H1 (cell line): ENCODE measurements at regions not wholly inside any gene's neighbourhood (a gene's known extent, or its start where the extent isn't known, plus 50 kb on each side); places are given as distances from the start of the nearest gene placed in this dataset.

Source experiments
- CTCF ChIA-PET: fragments of 300-600 bp; sonication (Branson Sonifier 250); formaldehyde crosslinking; loops from one replicate; lab custom pipeline; 2021; ENCODE audit not compliant: partially characterized antibody; lab: Charles Lee
- POLR2A ChIA-PET: fragments of 300-600 bp; sonication (Branson Sonifier 250); formaldehyde crosslinking; loops from one replicate; lab custom pipeline; 2021; ENCODE audit warnings: inconsistent platforms; ENCODE audit not compliant: partially characterized antibody; lab: Charles Lee
- DNase-seq, 2 experiments: peaks; one replicate each; pipeline versions ENCODE4 v3.0.0 to v3.0.0-alpha.2; 2010 to 2022; ENCODE audit warnings: low spot score in 2 of 2, low read depth in 1 of 2, mixed read lengths in 1 of 2
- FAIRE-seq: peaks from 2 replicates; lab custom pipeline; 2011; peaks lifted over from hg19 to GRCh38; lab: Jason Lieb, UNC
- H2AFZ ChIP-seq: 2 replicates; pipeline ENCODE4 v1.8.1; 2012; ENCODE audit warnings: low read length, inconsistent platforms
- H2AK5ac ChIP-seq: 2 replicates; pipeline ENCODE4 v1.6.1; 2013; ENCODE audit warnings: low read depth, low read length
- H2BK120ac ChIP-seq: replicated peaks from 2 replicates; pipeline ENCODE3; 2013; ENCODE audit warnings: low read depth, low read length, inconsistent platforms
- H2BK12ac ChIP-seq: 2 replicates; pipeline ENCODE4 v1.6.1; 2013; ENCODE audit warnings: low read depth, low read length
- H2BK15ac ChIP-seq: 2 replicates; pipeline ENCODE4 v1.6.1; 2013; ENCODE audit warnings: low read length
- H2BK20ac ChIP-seq: 2 replicates; pipeline ENCODE4 v1.6.1; 2013; ENCODE audit warnings: low read length
- H2BK5ac ChIP-seq: 2 replicates; pipeline ENCODE4 v1.6.1; 2013; ENCODE audit warnings: low read depth, low read length
- H3K14ac ChIP-seq: 2 replicates; pipeline ENCODE4 v1.6.1; 2013; ENCODE audit warnings: inconsistent platforms; ENCODE audit not compliant: insufficient read length
- H3K18ac ChIP-seq: 2 replicates; pipeline ENCODE4 v1.6.1; 2013; ENCODE audit warnings: low read length; ENCODE audit errors: extremely low read depth
- H3K23ac ChIP-seq: 2 replicates; pipeline ENCODE4 v1.6.1; 2013; ENCODE audit warnings: inconsistent platforms; ENCODE audit not compliant: insufficient read length
- H3K23me2 ChIP-seq: 2 replicates; pipeline ENCODE4 v1.6.1; 2013; ENCODE audit warnings: low read depth, low read length
- H3K27ac ChIP-seq: 2 replicates; pipeline ENCODE4 v1.6.1; 2011; ENCODE audit warnings: low read depth, low read length, inconsistent platforms
- H3K27me3 ChIP-seq, 4 experiments: replicated peaks in 1 of 4; 1 replicate in 1 of 4; 2 replicates in 3 of 4; pipeline versions ENCODE4 v1.6.1 to v1.8.1; 2011 to 2013; ENCODE audit warnings: low read length in 3 of 4, mild to moderate bottlenecking in 3 of 4, inconsistent platforms in 2 of 4, mixed read lengths in 2 of 4, moderate library complexity in 1 of 4; ENCODE audit not compliant: control insufficient read depth in 3 of 4, insufficient read depth in 3 of 4; ENCODE audit errors: extremely low read depth in 1 of 4
- H3K36me3 ChIP-seq, 4 experiments: 2 replicates each; pipeline versions ENCODE4 v1.6.1 to v1.8.1; 2011 to 2013; ENCODE audit warnings: mild to moderate bottlenecking in 4 of 4, low read length in 3 of 4, moderate library complexity in 2 of 4, control low read depth in 1 of 4, inconsistent platforms in 1 of 4; ENCODE audit not compliant: insufficient read depth in 4 of 4, control insufficient read depth in 2 of 4
- H3K4ac ChIP-seq: replicated peaks from 2 replicates; pipeline ENCODE3; 2013; ENCODE audit warnings: low read length, low read depth, mixed read lengths, inconsistent platforms; ENCODE audit not compliant: insufficient read length
- H3K4me1 ChIP-seq, 4 experiments: replicated peaks in 1 of 4; 1 replicate in 1 of 4; 2 replicates in 3 of 4; pipeline versions ENCODE4 v1.6.1 to v1.8.1; 2011 to 2013; ENCODE audit warnings: low read length in 3 of 4, inconsistent platforms in 2 of 4, mixed read lengths in 1 of 4; ENCODE audit not compliant: insufficient read depth in 4 of 4, control insufficient read depth in 3 of 4
- H3K4me2 ChIP-seq, 2 experiments: 2 replicates each; pipeline versions ENCODE4 v1.6.1 to v1.8.1; 2011 to 2013; ENCODE audit warnings: low read depth in 2 of 2, low read length in 2 of 2, control low read depth in 1 of 2, inconsistent platforms in 1 of 2, mild to moderate bottlenecking in 1 of 2; ENCODE audit not compliant: insufficient read depth in 1 of 2
- H3K4me3 ChIP-seq, 4 experiments: fragments of 200-600, 300-600 bp in 1 of 4; sonication (generic), shearing (Covaris generic), sonication (Bioruptor Twin) in 1 of 4; 2 replicates each; pipeline versions ENCODE4 v1.5.1 to v1.8.1; 2011 to 2016; ENCODE audit warnings: low read length in 4 of 4, low read depth in 3 of 4, control low read depth in 2 of 4, inconsistent platforms in 2 of 4, mild to moderate bottlenecking in 2 of 4, mixed read lengths in 1 of 4, moderate library complexity in 1 of 4; ENCODE audit not compliant: insufficient read depth in 2 of 4; ENCODE audit errors: extremely low read depth in 1 of 4
- H3K56ac ChIP-seq: replicated peaks from 2 replicates; pipeline ENCODE3; 2013; ENCODE audit warnings: low read depth, mild to moderate bottlenecking, mixed read lengths, low read length, inconsistent platforms; ENCODE audit not compliant: insufficient read length
- H3K79me1 ChIP-seq: 2 replicates; pipeline ENCODE4 v1.6.1; 2013; ENCODE audit warnings: low read depth, low read length, control low read depth
- H3K79me2 ChIP-seq, 2 experiments: 2 replicates each; pipeline versions ENCODE4 v1.6.1 to v1.8.1; 2012 to 2013; ENCODE audit warnings: low read length in 2 of 2, mild to moderate bottlenecking in 2 of 2, inconsistent platforms in 1 of 2; ENCODE audit not compliant: insufficient read depth in 2 of 2, control insufficient read depth in 1 of 2
- H3K9ac ChIP-seq, 4 experiments: replicated peaks in 1 of 4; 1 replicate in 1 of 4; 2 replicates in 3 of 4; pipeline versions ENCODE4 v1.6.1 to v1.8.1; 2011 to 2013; ENCODE audit warnings: low read depth in 3 of 4, low read length in 3 of 4, control low read depth in 2 of 4, mild to moderate bottlenecking in 2 of 4, moderate library complexity in 2 of 4, inconsistent platforms in 1 of 4; ENCODE audit errors: extremely low read depth in 1 of 4
- H3K9me3 ChIP-seq, 2 experiments: 2 replicates each; pipeline versions ENCODE4 v1.6.1 to v1.8.1; 2012 to 2013; ENCODE audit warnings: mild to moderate bottlenecking in 2 of 2, moderate library complexity in 2 of 2, control low read depth in 1 of 2, inconsistent platforms in 1 of 2, low read depth in 1 of 2, low read length in 1 of 2, mixed read lengths in 1 of 2; ENCODE audit not compliant: insufficient read depth in 2 of 2
- H4K20me1 ChIP-seq, 2 experiments: replicated peaks in 1 of 2; 2 replicates each; pipeline versions ENCODE3 to v1.8.1; 2011 to 2013; ENCODE audit warnings: inconsistent platforms in 2 of 2, low read length in 2 of 2, mild to moderate bottlenecking in 1 of 2; ENCODE audit not compliant: insufficient read depth in 2 of 2, control insufficient read depth in 1 of 2
- H4K5ac ChIP-seq: 2 replicates; pipeline ENCODE4 v1.6.1; 2013; ENCODE audit warnings: low read length, low read depth, mixed read lengths, inconsistent platforms; ENCODE audit not compliant: insufficient read length
- H4K8ac ChIP-seq: 2 replicates; pipeline ENCODE4 v1.8.0; 2013; ENCODE audit warnings: mild to moderate bottlenecking, moderate library complexity, low read length, inconsistent platforms; ENCODE audit not compliant: insufficient read depth; ENCODE audit errors: extremely low read depth
- H4K91ac ChIP-seq: replicated peaks from 2 replicates; pipeline ENCODE3; 2013; ENCODE audit warnings: low read length, mixed read lengths, inconsistent platforms; ENCODE audit not compliant: insufficient read length
- E2F6 ChIP-seq: IDR thresholded peaks from 2 replicates; pipeline ENCODE4 v1.6.1; 2012; ENCODE audit warnings: inconsistent platforms
- NRF1 ChIP-seq: IDR thresholded peaks from 2 replicates; pipeline ENCODE4 v1.6.1; 2011; ENCODE audit warnings: mild to moderate bottlenecking, low read depth, low read length, improper control_type of control experiment
- WGBS, 2 experiments: shearing (Covaris generic) in 1 of 2; methylation state at CpG; one replicate each; pipeline versions ENCODE4 v1.1.6 to v1.1.7; 2013 to 2015; ENCODE audit warnings: low lambda C conversion rate in 2 of 2, mixed read lengths in 2 of 2, inconsistent platforms in 1 of 2, low coverage in 1 of 2, missing lambda C conversion rate in 1 of 2; ENCODE audit not compliant: insufficient replicate concordance in 2 of 2, insufficient coverage in 1 of 2, insufficient read length in 1 of 2; ENCODE audit errors: extremely low coverage in 1 of 2, missing lambda C conversion rate in 1 of 2; 5-methylcytosine and 5-hydroxymethylcytosine counted together
- TF ChIP-seq, protein P1 (sequence below): IDR thresholded peaks from 2 replicates; pipeline ENCODE4 v1.6.1; 2011; ENCODE audit warnings: low read depth, mild to moderate bottlenecking, low read length; ENCODE audit not compliant: insufficient read depth

GRCh38 chr14:52125885-52126284, 57.0 kb upstream of the NID2 start:
- no peak overlapping the region for H2BK120ac ChIP-seq
- H3K79me2 ChIP-seq = no peaks in the 10 kb centered on the region
- H4K8ac ChIP-seq = no peak overlapping the region
- POLR2A ChIA-PET = interaction anchor here (1.1 kb wide), 1 partner anchor 134 kb away, joined by 3 read pairs; no protein-coding TSS in a partner anchor
- H2BK12ac ChIP-seq = peak overlapping the region; percentile 50; the same call in 1 of the 2 replicates
- H2AK5ac ChIP-seq = no peak overlapping the region
- no peak overlapping the region for H4K5ac ChIP-seq
- TF ChIP-seq, protein P1, sequence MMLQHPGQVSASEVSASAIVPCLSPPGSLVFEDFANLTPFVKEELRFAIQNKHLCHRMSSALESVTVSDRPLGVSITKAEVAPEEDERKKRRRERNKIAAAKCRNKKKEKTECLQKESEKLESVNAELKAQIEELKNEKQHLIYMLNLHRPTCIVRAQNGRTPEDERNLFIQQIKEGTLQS = no peak
- TF ChIP-seq NRF1 = no peak
- TF ChIP-seq E2F6 = no peak
- peaks cover 0 to 7% of the 10 kb centered on the region in 2 experiments; a peak in 1 of 4 replicates for H3K9me3 ChIP-seq
- H3K4me3 ChIP-seq = no peak overlapping the region
- H2BK5ac ChIP-seq = 0 out of 2 replicates have a peak overlapping the region, but pooled peaks have one; percentile 44
- peaks cover 0 to 9% (median 0%) of the 10 kb centered on the region in 4 experiments; a peak in 3 of 7 replicates for H3K4me1 ChIP-seq
- FAIRE-seq = no peak
- no peak overlapping the region for H3K14ac ChIP-seq
- H2AFZ ChIP-seq = peak overlapping the region; percentile 52; the same call in 1 of the 2 replicates
- no peaks in the 10 kb centered on the region for H3K36me3 ChIP-seq
- peak overlapping the region; percentile 61; the same call in 1 of the 2 replicates for H2BK20ac ChIP-seq
- H4K20me1 ChIP-seq = no peaks in the 10 kb centered on the region
- H3K9ac ChIP-seq = no peak overlapping the region
- CTCF ChIA-PET = interaction anchor here (0.6 to 1.7 kb wide), 6 partner anchors 54 to 130 kb away, joined by 3 to 10 read pairs (median 6); partner anchors contain the start of gene NID2
- DNase-seq = no peak
- peak overlapping the region; percentile 13 for H4K91ac ChIP-seq
- no peak overlapping the region for H3K4ac ChIP-seq
- 91% methylated on average over 4 of the region's 4 CpGs; no CpG with 5 or more reads in 1 of the 2 experiments for WGBS, 2 experiments
- no peaks in the 10 kb centered on the region for H3K23me2 ChIP-seq
- H3K4me2 ChIP-seq = no peak overlapping the region
- H3K18ac ChIP-seq = no peak overlapping the region
- no peak overlapping the region for H3K23ac ChIP-seq
- H2BK15ac ChIP-seq = no peak overlapping the region
- no peaks in the 10 kb centered on the region for H3K27me3 ChIP-seq
- H3K27ac ChIP-seq = no peak overlapping the region
- H3K56ac ChIP-seq = no peak overlapping the region
- no peaks in the 10 kb centered on the region for H3K79me1 ChIP-seq
